WTC11 (cell line): ENCODE measurements at regions not wholly inside any gene's neighbourhood (a gene's known extent, or its start where the extent isn't known, plus 50 kb on each side); places are given as distances from the start of the nearest gene placed in this dataset.

ENCODE experiments used
- CTCF ChIP-seq: fragments of 200-600 bp; IDR thresholded peaks from 2 replicates; pipeline ENCODE4 v1.8.0; 2022; ENCODE audit warnings: antibody characterized with exemption
- MYBL2 ChIP-seq: sonication (generic); formaldehyde crosslinking; IDR thresholded peaks from 2 replicates; pipeline ENCODE4 v1.8.1; 2023; ENCODE audit warnings: mild to moderate bottlenecking, moderate library complexity, missing genetic modification reagents
- PREB ChIP-seq: sonication (generic); formaldehyde crosslinking; IDR thresholded peaks from 2 replicates; pipeline ENCODE4 v1.8.1; 2022; ENCODE audit warnings: mild to moderate bottlenecking, missing genetic modification reagents, moderate library complexity, borderline replicate concordance
- TCF7 ChIP-seq: sonication (generic); formaldehyde crosslinking; IDR thresholded peaks from 2 replicates; pipeline ENCODE4 v1.8.0; 2022; ENCODE audit warnings: mild to moderate bottlenecking, low read depth, missing genetic modification reagents, moderate library complexity
- ZNF138 ChIP-seq: sonication (generic); formaldehyde crosslinking; conservative IDR thresholded peaks from 2 replicates; pipeline ENCODE4 v1.8.1; 2022; ENCODE audit warnings: mild to moderate bottlenecking, moderate library complexity, missing genetic modification reagents
- ZNF263 ChIP-seq: sonication (generic); formaldehyde crosslinking; IDR thresholded peaks from 2 replicates; pipeline ENCODE4 v1.8.1; 2022; ENCODE audit warnings: low read depth, mild to moderate bottlenecking, moderate library complexity, missing genetic modification reagents
- ZNF396 ChIP-seq: fragments of 250-450 bp; sonication (Bioruptor Pico); IDR thresholded peaks from 2 replicates; pipeline ENCODE4 v1.8.0; 2021; ENCODE audit warnings: mild to moderate bottlenecking, moderate library complexity, borderline replicate concordance

- no peak for TF ChIP-seq ZNF263 (CRISPR knock-in tag)
- TF ChIP-seq TCF7 (CRISPR knock-in tag), result no peak
- TF ChIP-seq ZNF138 (CRISPR knock-in tag), result no peak
- TF ChIP-seq MYBL2, result no peak
- TF ChIP-seq CTCF, result no peak
- TF ChIP-seq PREB (CRISPR knock-in tag), result no peak
- TF ChIP-seq ZNF396 (CRISPR knock-in tag), result no peak
Observed at GRCh38 chr18:38074298-38074876, 508.8 kb upstream of the CELF4 start.
